Occipital lobe (tissue), 1 donor: ENCODE measurements at regions not wholly inside any gene's neighbourhood (a gene's known extent, or its start where the extent isn't known, plus 50 kb on each side); places are given as distances from the start of the nearest gene placed in this dataset.
"Not testable (repeated sequence)": the region's sequence is repeated elsewhere in the genome, so short reads cannot be mapped to it uniquely, and the experiment has no call there.

ENCODE experiments used
- DNase-seq: peaks from one replicate; lab custom pipeline; 2025; lab: John Stamatoyannopoulos, UW

DNA sequence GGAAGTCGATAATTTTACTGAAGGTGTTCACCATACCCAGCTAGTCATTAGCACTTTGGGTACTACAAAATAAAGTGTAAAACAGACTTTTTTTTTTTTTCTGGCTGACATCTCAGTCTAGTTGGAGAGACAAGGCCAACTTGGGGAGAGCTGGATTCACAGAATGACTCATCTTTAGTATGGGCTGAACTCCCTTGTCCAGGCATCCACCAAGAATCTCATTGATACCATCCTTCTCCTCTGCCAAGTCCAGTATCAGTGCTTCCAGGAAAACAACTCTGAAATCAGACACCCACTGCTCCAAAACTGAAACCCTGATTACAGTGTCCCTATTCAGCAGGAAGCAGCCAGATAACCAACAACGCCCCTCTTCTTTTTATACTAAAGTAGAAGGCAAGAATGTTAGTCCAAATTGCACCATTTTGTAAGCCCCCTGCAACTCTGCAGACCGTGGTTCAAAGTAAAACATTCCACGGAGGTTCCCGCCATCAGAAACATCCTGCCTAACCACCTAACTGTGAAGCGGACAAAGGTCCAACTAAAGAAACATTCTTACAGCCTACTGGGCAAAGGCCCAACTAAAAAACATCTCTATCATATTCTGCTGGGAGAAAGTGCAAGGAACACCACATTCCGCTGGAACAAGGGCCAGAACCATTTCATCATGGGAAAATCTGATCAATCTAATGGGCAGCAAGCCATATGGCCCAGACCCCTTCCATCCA lies 728.2 kb downstream of the BRINP1 start:
- no peak for DNase-seq

DNA sequence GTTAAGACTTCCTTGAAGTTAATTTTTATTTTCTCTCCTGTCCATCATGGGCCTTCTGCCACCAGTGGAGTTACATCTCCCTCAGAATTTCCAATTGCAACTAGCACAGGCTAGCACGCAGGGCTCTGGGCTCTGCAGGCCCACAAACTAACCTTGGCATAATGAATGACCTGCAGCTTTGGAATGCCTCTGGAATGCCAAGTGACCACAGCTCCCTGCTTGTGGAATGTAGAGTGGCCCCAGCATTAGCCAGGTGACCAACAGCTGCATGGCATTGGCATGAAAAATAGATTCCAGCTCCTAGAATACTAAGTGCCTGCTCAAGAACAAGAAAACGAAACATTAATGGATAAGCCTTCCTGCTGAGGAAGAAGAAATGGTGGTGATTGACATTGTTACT lies 726.1 kb downstream of the BRINP1 start:
- no peak for DNase-seq

DNA sequence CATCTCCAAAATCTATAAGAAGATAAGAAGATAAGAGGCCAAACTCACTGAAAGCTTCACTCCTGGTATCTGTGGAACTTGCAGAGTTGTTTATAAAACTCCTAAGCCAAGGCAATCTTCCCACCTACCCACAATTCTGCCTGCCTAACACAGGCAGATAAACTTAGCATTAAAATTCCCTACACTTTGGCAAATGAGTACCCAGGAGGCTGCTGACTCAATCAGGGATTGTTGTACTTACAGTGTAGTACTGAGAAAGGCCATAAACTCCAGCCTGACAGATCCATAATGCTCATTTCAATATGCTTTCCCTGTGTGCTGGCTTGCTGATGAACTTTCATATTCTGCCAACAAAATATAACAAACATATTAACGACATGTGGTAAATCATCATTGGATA lies 725.2 kb downstream of the BRINP1 start:
- no peak for DNase-seq

DNA sequence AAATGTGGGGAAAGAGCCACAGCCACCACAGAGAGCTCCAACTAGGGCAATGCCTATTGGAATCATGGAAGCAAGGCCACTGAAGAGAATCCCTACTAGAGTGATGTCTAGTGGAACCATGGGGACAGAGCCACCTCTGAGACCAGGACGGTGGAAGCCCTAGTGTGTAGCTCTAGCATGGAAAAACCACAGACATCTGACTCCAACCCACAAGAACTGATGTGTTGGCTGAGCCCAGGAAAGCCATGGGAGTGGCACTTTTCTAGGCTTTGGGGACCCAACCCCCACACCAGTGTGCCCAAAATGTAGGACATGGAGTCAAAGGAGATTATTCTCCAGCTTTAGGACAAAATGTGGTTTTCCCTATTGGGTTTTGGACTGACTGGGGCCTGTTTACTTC lies 721.9 kb downstream of the BRINP1 start:
- no peak for DNase-seq

DNA sequence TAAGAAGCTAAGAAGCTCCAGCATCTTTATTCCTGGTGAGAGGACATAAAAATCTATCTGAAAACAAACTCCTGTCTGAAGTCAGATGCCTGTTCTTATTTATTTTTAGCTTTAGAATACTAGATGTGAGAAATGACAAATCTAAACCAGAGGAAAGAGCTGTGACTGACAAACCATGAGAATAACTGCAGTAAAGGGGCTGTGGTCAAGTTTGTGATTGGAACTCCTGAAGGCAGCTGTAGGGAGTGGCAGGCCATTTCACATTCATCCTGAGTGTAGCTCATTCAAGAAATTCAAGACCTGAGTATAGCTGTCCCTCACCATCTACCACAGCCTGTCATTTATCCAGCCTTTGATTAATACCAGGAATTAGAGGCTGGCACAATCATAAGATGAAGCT lies 718.8 kb downstream of the BRINP1 start:
- no peak for DNase-seq

DNA sequence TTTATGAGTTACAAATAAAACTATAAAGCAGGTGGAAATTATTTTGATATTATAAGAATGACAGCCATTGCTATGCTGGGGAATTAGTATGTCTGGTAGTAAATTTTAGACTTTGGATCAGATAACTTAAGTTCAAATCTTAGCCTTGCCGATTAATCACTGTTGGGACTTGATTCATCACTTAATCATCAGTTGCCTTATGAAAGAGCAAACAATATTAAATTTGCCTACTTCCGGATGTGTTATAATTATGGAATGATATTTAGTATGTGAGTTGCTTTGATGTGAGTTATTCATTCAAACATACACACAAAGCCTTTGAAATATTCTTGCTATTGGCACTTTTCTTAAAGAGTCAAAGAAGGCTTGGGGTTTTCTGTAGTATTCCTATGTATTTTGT lies 717.7 kb downstream of the BRINP1 start:
- DNase-seq: no peak

DNA sequence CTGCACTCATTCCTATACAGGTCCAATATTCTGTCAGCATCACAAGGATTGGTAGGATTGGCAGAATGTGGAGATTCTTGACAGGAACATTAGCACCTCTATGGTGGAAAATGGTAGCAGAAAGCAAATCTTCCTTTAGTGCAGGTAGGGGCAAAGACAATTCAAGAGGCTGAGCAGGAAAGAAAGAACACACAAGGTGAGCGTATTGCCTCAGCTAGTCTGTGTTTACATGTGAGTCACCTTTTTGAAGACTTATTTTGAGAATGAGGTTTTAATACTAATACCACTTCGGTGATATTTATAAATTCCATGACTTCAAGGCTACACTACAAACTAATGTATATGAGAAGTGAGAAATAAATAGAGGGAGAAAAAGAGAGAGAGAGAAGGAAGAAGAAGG lies 717.0 kb downstream of the BRINP1 start:
- no peak for DNase-seq

DNA sequence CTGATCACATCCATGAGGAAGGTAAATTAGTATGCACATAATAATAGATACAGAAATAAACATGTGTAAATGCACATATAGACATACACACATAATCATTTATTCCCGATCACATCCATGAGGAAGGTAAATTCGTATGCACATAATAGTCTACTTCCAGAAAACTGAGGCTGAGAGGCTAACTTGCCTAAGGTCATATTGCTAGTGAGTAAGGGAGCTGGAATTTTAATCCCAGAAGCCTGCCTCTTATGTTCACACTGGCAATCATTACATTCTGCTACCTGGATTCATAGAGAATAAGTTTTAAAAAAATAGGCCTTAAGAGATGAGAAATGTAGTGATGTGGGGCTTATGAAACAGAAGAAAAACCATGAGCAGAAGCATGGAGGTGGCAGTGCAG lies 716.3 kb downstream of the BRINP1 start:
- no peak for DNase-seq

DNA sequence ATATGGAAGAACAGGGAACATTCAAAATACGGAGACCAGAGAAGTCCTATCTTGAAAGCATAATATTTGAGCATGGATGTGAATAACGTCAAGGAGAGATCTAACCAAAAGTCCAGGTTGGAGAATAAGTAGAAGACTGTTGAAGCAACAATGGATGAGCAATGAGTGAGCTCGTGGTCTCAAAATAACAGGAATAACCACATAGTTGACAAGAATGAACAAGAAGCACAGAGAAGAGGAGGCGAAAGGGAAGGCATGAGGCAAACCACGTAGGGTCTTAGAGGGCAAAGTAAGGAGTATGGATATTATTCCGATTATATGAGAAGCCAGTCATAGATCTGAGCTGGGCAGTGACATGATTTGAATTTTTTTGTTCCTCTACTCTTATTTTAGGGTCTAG lies 710.2 kb downstream of the BRINP1 start:
- DNase-seq: no peak

DNA sequence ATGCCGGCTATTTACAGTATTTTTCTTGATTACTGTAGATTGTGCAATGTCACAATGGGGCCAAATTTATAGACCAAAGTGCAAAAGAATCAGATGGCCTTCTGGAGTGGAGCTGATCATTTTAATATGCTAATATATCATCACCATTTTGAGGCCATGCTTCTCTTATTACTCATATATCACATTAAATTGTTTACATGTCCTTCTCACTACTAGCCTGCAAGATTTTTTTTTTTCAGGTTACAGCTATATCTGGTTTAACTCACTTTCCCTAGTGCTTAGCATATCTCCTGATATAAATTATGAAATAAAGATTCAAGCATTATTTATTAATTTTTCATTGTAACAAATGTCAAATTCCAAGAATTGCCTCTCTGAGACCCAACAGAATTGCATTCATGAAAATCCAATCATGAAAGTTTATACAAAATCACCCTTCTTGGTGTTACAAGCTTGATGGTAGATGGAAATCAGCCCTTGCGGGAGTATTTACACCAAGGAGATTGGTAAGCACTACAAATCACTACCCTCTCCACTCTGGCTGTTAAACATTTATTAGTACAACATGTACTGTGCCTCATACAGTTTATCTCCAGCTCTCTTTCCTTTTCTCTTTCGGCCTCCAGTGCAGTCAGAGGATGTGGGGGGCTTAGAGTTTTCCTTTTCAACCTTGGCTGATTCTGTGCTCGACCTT lies 703.9 kb downstream of the BRINP1 start:
- DNase-seq: no peak

DNA sequence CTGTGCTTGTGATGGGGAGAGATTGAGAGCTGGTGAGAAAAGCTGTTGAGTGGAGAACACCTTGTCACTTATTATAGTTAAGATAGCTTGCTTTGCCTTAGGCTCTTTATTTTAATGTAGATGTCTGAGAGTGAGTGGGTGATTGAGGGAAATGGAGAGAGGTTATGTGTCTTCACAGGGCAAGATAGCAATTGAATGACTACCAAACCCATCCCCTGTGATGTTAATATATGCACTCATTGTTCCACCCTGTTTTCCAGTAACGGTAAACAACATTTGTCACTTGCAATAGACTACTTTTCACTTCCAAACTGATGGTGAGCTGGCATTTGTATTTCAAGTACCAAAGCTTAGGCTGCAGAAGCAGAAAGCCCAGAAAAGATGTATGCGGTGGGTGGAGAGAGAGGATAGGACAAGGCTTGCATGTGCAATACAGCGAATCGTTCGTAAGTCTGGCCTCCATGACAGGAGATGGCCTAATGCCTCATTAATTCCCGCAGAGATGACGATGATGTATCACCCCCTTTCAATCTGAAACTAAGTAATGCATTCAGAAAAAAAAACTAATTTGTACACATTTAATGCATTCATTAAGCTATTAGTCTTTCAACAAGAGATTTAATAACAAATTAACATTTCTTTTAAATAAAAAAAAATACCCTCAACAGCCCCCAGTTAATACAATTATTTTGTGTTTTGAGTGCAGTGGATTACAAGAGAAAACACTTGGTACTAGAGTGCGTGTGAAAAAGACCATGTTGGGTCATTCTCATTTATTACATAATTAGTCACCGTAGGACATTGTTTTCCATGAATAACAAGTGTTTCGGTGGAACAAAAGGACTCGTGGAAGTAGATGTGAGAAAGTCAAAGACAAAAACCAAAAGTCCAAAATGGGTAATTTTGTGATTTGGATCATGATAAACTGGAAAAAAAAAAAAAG lies 699.0 kb downstream of the BRINP1 start:
- no peak for DNase-seq

DNA sequence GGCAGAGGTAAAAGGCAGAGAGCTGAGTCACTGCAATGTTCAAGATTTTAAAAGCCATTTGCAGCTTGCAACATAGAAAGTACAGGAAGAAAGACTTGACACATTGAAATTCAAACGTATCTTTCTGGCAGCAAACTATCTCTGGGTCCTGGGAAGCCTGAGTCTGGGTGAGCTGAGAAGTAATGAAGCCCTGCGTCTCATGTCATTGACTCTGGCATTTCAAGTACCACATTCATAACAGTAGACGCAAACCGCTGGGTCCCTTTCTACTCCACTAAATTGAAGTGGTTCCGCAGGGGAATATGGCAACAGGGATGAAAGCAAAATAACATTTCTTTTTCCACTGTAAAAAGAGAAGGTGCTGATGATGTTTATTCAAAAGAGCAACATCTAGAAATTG lies 694.3 kb downstream of the BRINP1 start:
- no peak for DNase-seq

DNA sequence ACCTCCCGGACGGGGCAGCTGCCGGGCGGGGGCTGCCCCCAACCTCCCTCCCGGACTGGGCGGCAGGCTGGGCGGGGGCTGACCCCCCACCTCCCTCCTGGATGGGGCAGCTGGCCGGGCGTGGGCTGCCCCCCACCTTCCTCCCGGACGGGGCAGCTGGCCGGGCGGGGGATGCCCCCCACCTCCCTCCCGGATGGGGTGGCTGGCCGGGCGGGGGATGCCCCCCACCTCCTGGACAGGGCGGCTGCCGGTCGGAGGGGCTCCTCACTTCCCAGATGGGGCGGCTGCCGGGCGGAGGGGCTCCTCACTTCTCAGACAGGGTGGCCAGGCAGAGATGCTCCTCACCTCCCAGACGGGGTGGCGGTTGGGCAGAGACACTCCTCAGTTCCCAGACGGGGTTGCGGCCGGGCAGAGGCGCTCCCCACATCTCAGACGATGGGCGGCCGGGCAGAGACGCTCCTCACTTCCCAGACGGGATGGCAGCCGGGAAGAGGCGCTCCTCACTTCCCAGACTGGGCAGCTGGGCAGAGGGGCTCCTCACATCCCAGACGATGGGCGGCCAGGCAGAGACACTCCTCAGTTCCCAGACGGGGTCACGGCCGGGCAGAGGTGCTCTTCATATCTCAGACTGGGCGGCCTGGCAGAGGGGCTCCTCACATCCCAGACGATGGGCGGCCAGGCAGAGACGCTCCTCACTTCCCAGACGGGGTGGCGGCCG lies 691.1 kb downstream of the BRINP1 start:
- DNase-seq: not testable (repeated sequence)

DNA sequence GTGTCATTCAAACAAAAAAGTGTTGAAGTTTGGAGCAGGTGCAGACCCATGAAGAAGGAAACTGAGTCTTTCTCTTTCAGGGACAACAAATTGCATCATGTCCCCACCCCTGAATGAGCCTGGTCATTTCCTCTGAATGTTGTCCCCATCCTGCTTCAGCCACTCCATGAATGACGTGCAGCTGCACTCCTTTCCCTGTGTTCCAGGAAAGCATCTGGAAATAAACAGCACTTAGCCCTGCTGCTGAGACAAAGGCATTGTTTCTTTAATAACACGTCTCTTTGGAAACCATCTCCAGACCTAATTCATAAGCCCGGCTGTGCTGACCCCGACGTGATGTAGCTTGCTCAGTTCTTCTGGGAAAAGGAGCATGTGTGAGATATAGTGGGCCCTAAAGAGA lies 682.3 kb downstream of the BRINP1 start:
- no peak for DNase-seq

DNA sequence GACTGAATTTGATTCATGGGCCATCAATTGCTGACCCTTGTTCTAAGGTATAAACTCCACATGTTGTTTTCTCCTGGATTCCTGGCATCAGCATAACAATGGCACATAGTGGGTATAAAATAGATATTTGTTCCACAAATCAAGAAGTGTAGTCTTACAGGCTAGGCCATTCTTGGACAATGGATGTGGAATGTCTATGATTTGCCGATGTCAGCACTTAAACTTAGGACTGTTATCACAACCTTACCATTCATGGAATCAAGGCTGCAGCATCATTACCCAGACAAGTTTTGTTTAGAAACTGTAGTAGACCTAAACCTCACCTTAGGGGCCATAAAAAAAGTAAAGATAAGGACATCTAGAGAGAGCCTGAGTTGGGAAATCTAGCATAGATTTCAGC lies 680.0 kb downstream of the BRINP1 start:
- no peak for DNase-seq

DNA sequence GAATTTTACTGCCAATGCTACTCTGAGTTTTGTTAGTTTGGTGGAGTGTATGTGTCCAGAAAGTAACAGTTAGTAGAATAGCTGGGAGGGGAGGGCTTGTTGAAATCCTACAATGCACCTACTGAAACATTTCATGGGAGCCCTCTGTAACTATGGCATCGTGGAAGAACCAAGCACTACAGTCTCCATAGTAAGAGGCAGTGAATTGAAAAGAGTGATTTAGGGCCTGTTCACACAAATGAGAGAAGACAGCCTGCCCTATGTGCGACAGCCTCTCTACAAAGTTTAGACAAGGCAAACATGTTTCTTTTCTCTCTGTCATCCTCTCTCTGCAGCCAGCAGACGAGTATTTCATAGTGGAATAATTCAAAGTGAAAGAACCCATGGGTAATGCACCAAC lies 676.6 kb downstream of the BRINP1 start:
- DNase-seq: no peak

DNA sequence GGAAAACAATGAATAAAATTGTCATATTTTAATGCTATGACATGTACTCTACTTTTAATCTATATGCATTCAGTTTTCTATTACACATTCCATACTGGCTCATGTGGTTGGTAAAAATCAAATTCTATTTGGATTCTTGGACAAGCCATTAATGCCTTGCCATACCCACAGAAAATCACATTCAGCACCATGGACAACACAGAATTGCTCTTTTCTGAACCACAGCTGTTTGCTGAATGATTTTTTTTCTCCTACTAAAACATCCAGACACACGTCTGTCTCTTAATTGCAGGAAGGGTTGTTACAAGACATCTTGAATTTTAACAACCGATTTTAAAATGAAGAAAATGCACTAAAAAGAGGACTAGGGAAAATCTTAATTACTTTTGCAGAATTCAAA lies 675.6 kb downstream of the BRINP1 start:
- DNase-seq: no peak

DNA sequence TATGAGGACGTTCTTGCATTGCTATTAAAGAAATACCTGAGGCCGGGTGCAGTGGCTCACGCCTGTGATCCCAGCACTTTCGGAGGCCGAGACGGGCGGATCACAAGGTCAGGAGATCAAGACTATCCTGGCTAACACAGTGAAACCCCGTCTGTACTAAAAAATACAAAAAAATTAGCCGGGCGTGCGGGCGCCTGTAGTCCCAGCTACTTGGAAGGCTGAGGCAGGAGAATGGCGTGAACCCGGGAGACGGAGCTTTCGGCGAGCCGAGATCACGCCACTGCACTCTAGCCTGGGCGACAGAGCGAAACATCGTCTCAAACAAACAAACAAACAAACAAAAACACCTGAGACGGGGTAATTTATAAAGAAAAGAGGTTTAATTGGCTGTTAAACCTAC lies 674.0 kb downstream of the BRINP1 start:
- DNase-seq: not testable (repeated sequence)

DNA sequence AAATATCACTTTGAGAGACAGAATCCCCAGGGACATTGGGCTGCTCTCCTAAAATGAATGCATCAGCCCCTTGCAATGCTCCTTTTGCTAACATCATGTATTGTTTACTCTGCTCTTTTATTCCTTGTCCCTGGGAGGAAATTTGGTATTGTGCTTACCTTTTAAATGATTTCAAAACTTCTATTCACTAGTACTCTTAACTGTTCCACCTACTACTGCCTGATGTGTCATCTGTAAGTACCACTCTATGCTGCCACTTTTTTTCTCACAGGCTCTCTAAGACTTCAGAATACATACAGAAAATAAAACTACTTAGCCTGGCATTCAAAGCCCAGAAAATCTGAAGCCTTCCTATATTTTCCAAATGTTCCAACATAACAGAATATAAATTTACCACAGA lies 667.2 kb downstream of the BRINP1 start:
- DNase-seq: no peak

DNA sequence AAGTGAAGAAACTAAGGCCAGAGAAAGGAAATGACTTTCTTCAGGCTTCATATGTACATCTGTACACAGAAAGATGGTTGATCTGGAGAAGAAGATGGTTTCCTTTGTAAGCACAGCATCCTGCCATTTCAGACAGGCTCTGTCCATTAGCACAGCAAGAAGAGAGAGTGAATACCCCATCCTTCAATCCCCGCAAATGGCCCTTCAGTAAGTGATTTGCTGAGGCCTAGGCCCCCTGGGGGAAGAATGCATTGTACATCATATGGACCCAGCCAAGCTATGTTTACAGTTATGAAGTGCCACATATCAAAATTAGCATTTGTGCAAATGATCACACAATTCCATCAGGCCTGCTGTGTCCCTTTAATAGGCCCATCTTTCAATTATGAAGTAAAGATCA lies 657.4 kb downstream of the BRINP1 start:
- no peak for DNase-seq

DNA sequence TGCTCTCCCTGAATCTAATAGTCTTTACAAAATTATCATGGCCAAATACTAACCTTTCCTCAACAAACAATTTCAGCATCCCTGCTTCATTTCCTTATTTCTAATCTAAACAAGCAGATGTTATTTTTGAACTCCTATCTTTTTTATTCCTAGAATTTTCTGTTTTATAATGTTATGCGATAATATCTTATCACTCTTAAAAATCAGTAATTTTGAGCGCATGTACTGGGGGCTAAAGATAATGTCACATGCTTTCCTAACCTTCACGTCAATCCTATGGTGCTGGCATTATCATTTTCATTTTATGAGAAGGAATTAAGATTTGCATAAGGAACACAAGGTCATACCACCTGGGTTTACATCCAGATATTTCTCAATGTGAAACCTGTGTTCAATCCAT lies 648.0 kb downstream of the BRINP1 start:
- no peak for DNase-seq

DNA sequence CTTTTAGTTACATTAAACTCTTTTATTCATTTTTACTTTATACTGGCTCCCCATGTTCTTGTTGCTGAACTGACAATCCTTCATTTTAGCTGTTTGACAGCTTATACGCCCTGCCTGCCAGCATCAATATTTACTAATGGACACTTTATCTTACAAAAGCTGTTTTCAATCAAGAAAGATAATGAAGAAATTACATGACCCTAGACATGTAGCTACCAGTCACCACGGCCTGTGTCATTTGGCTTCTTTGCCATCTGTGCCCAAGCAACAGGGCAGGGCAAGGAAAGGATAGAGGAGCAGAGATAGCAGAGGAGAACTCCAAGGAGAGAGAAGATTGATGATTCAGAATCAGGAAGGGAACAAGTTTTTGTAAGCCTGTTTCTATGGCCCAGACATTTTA lies 647.3 kb downstream of the BRINP1 start:
- DNase-seq: no peak
